Lower leg skin (tissue), 4 donors: ENCODE measurements at regions not wholly inside any gene's neighbourhood (a gene's known extent, or its start where the extent isn't known, plus 50 kb on each side); places are given as distances from the start of the nearest gene placed in this dataset.
A peak's percentile ranks its signal among the peaks of the same experiment; 100 is the strongest.

Source experiments
- DNase-seq, 2 donors: peaks; one replicate each; pipeline ENCODE4 v3.0.0-alpha.2; 2019; ENCODE audit warnings: low spot score in 2 of 2
- H3K4me3 ChIP-seq: fragments of 200-600 bp; sonication (generic); 2 replicates; pipeline ENCODE4 v1.5.1; 2017; ENCODE audit warnings: mild to moderate bottlenecking, low read depth; ENCODE audit not compliant: poor library complexity, severe bottlenecking
- CTCF ChIP-seq, 3 donors: fragments of 450-650 bp; IDR thresholded peaks; one replicate each; pipeline ENCODE4 v1.5.1; 2016; ENCODE audit warnings: antibody characterized with exemption in 3 of 3, mild to moderate bottlenecking in 3 of 3, moderate library complexity in 2 of 3
- POLR2A ChIP-seq, 2 donors: fragments of 450-650 bp; IDR thresholded peaks; one replicate each; pipeline ENCODE4 v1.6.1; 2016 to 2017; ENCODE audit warnings: antibody characterized with exemption in 2 of 2, mild to moderate bottlenecking in 1 of 2, moderate library complexity in 1 of 2
- WGBS, 2 donors: methylation state at CpG; one replicate each; pipeline ENCODE4 v1.1.5; 2018; 5-methylcytosine and 5-hydroxymethylcytosine counted together
- intact Hi-C: fragments of 100-400 bp; cut with DNase I; formaldehyde crosslinking; loops from one replicate; pipeline ENCODE4 v1.15.0; 2023; ENCODE audit warnings: low total_unique reads

- WGBS, 2 donors, result 92 to 96% methylated on average over 8 of the region's 8 CpGs
- H3K4me3 ChIP-seq, result no peak overlapping the region
- intact Hi-C loops, result no loop called here
- peak in 1 of 2 donors; percentile 34 for DNase-seq
- TF ChIP-seq POLR2A (IDR thresholded peaks at IDR 0.05) (no peak), CTCF (IDR thresholded peaks at IDR 0.05) (no peak)
These were observed 112.2 kb upstream of the SYT13 start for GRCh38 chr11:45398325-45398724.

- no peak for DNase-seq
- WGBS, 2 donors, result 49 to 53% methylated on average over 4 of the region's 4 CpGs
- H3K4me3 ChIP-seq, result no peak overlapping the region
- TF ChIP-seq POLR2A (IDR thresholded peaks at IDR 0.05), result no peak
- TF ChIP-seq CTCF (IDR thresholded peaks at IDR 0.05), result no peak
- intact Hi-C loops, result no loop called here
These were observed 110.3 kb upstream of the SYT13 start for GRCh38 chr11:45396394-45396793.

- H3K4me3 ChIP-seq, result no peak overlapping the region
- 60 to 68% methylated on average over 5 of the region's 5 CpGs for WGBS, 2 donors
- DNase-seq, result peak in 1 of 2 donors; percentile 20
- no peak for TF ChIP-seq POLR2A (IDR thresholded peaks at IDR 0.05)
- no peak for TF ChIP-seq CTCF (IDR thresholded peaks at IDR 0.05)
- intact Hi-C loops, result no loop called here
These were observed 109.8 kb upstream of the SYT13 start for GRCh38 chr11:45395947-45396346.

GRCh38 chr11:45395421-45395820 is 109.3 kb upstream of the SYT13 start:
- DNase-seq, result no peak
- no peak for TF ChIP-seq CTCF (IDR thresholded peaks at IDR 0.05)
- TF ChIP-seq POLR2A (IDR thresholded peaks at IDR 0.05), result no peak
- intact Hi-C loops, result no loop called here
- 94 to 99% methylated on average over 6 of the region's 6 CpGs for WGBS, 2 donors
- no peak overlapping the region for H3K4me3 ChIP-seq

GRCh38 chr11:45394294-45395085 is 108.3 kb upstream of the SYT13 start:
- TF ChIP-seq CTCF (IDR thresholded peaks at IDR 0.05), result no peak
- no peak for TF ChIP-seq POLR2A (IDR thresholded peaks at IDR 0.05)
- 84 to 90% methylated on average over 8 of the region's 8 CpGs for WGBS, 2 donors
- DNase-seq, result no peak

GRCh38 chr11:45393826-45394225 is 107.7 kb upstream of the SYT13 start:
- intact Hi-C loops, result no loop called here
- WGBS, 2 donors, result 88 to 90% methylated on average over 11 of the region's 11 CpGs
- no peak overlapping the region for H3K4me3 ChIP-seq
- no peak for DNase-seq
- TF ChIP-seq CTCF (IDR thresholded peaks at IDR 0.05), result no peak
- TF ChIP-seq POLR2A (IDR thresholded peaks at IDR 0.05), result no peak

More at GRCh38 chr11:45394294-45395085, 108.3 kb upstream of the SYT13 start:
- no peak overlapping the region for H3K4me3 ChIP-seq
- intact Hi-C loops, result no loop called here
